Testis (tissue), 2 donors: ENCODE measurements at regions not wholly inside any gene's neighbourhood (a gene's known extent, or its start where the extent isn't known, plus 50 kb on each side); places are given as distances from the start of the nearest gene placed in this dataset.

Experiments
- POLR2A ChIP-seq: fragments of 450-650 bp; IDR thresholded peaks from one replicate; pipeline ENCODE4 v1.6.1; 2017; ENCODE audit warnings: antibody characterized with exemption, mild to moderate bottlenecking, moderate library complexity
- TF ChIP-seq, protein P1 (sequence below), 3 experiments: fragments of 450-650 bp in 2 of 3; fragments of 200-600 bp in 1 of 3; sonication (generic) in 1 of 3; IDR thresholded peaks; one replicate each; pipeline ENCODE4 v1.5.1; 2016 to 2019; ENCODE audit warnings: antibody characterized with exemption in 3 of 3, mild to moderate bottlenecking in 2 of 3, moderate library complexity in 1 of 3

DNA sequence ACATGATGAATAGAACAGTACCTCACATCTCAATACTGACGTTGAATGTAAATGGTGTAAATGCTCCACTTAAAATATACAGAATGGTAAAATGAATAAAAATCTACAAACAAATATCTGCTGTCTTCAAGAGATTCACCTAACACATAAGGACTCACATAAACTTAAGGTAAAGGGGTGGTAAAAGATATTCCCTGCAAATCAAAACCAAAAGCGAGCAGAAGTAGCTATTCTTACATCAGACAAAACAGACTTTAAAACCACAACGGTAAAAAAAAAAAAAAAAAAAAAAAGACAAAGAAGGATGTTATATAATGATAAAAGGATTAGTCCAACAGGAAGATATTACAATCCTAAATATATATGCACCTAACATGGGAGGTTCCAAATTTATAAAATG lies 214.0 kb upstream of the MAST4 start:
- no peak for TF ChIP-seq POLR2A
- TF ChIP-seq, protein P1, sequence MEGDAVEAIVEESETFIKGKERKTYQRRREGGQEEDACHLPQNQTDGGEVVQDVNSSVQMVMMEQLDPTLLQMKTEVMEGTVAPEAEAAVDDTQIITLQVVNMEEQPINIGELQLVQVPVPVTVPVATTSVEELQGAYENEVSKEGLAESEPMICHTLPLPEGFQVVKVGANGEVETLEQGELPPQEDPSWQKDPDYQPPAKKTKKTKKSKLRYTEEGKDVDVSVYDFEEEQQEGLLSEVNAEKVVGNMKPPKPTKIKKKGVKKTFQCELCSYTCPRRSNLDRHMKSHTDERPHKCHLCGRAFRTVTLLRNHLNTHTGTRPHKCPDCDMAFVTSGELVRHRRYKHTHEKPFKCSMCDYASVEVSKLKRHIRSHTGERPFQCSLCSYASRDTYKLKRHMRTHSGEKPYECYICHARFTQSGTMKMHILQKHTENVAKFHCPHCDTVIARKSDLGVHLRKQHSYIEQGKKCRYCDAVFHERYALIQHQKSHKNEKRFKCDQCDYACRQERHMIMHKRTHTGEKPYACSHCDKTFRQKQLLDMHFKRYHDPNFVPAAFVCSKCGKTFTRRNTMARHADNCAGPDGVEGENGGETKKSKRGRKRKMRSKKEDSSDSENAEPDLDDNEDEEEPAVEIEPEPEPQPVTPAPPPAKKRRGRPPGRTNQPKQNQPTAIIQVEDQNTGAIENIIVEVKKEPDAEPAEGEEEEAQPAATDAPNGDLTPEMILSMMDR (IDR thresholded peaks at IDR 0.05) = no peak
